ENCODE measurements at regions not wholly inside any gene's neighbourhood (a gene's known extent, or its start where the extent isn't known, plus 50 kb on each side); places are given as distances from the start of the nearest gene placed in this dataset.

DNA sequence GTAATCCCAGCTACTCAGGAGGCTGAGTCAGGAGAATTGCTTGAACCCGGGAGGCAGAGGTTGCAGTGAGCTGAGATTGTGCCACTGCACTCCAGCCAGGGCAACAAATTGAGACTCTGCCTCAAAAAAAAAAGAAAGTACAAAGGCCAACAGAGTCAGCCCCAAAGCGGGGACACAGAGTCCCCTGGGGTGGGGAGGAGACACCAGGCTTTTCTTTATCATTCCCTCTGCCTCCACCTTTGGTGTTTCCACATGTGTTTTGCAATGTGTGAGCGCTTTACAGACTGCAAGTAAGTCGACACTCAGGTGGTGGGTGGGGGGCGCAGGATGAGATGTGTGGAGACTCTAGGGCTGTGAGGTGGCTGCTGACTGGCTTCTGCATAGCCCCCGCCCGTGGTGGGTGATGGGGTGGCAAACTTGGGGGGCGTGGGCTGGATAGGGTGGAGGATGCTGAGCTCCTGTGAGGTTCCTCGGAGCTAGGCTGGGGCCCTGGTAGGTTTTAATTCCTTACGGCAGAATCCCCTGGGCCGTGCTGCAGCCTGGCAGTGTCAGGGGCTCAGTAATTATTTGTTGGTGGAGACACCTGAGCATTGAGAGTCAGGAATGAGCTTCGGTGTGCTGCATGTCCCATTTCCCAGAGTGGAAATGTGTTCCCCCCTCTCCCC, 177.2 kb downstream of the CTTN start:
- DNase-seq = no peak

DNA sequence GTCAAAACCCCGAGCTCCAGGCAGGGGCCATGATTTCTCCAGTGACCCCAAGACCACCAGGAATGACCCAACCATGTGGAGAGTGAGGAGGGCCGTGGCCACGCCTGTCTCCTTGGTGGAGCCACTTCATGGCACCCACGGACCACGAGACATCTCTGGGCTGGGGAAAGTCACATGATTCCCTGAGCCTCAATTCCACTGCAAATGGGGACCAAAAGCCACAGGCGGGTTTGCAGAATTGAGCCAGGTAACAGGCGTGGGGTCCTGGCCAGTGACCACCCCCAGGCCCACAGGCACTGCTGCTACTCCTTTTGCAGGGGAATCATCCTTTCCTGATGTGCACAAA, 178.9 kb downstream of the CTTN start:
- no peak for DNase-seq

DNA sequence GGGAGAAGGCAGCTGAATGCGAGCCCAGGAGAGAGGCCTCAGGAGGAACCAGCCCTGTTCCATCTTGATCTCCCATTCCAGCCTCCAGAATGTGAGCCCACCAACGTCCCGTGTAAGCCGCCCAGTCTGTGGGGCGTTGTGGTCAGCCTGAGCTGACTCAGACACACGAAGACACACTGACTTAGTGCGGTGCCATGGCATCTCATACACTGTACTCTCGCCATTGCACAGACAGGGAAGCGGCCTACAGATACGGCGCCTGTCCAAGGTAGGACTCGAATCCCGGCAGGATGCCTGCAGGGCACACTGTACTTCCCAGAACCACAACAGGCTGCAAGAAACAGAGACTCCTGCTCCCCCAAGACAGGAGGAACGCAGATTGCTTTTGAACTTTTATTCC, 179.6 kb downstream of the CTTN start:
- no peak for DNase-seq

DNA sequence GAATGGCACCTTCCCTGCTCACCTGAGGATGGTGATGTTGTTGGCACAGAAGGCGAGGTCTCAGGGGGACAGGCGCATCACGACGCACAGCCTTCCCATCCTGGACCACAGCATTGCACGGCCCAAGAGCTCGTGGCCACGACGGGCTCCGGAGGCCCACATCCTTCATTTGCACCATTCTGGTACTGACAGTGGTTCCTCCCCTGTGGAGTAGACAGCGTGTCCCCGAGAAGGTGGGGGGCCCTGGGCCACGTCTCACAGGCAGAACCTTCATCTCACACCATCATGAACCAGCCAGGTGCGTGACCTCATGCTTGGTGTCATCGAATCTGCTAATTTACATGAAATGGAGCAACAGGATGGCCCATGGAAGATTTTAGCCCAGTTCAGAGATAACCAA, 180.0 kb downstream of the CTTN start:
- DNase-seq = no peak

DNA sequence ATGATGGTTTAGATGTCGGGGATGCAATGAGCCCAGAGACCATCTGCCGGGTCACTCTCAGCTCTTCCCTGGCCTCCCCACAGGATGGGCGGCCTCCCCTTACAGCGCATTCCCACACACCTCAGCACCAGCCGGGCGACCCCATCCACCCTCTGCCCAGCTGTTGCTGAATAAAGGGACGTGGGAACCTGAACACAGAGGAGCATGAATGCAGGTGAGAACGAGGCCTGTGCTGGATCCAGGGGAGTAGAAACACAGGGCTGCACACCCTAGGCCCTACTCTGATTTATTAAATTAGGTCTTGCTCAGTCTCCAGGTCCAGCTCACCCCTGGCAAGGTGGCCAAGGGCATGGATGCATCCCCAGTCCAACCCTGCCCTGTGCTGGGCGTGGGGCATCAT, 180.5 kb downstream of the CTTN start:
- DNase-seq = no peak

DNA sequence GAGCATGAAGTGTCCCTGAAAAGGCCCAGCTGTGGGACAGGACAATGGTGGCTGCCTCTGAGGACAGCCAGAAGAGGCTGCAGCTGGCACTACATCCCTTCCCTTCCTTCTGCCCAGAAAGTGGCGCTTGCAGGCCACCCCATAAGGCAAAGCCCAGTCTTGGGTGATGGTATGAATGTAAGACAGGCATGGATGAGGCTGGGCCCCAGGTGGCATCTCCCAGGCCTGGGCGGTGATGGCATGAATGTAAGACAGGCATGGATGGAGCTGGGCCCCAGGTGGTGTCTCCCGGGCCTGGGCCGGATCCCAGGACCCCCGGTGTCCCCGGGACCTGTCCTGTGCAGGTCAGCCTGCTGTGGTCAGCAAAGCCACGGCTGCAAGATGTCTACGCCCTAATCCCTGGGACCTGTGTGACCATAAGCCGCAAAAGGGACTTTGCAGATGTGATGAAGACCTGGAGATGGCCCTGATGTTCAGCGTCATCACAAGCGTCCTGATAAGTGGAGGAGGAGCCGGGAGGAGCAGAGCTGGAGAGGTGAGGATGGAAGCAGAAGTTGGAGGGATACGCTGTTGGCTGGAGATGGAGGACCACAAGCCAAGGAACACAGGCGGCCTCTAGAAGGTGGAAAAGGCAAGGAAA, 181.1 kb downstream of the CTTN start:
- no peak for DNase-seq

DNA sequence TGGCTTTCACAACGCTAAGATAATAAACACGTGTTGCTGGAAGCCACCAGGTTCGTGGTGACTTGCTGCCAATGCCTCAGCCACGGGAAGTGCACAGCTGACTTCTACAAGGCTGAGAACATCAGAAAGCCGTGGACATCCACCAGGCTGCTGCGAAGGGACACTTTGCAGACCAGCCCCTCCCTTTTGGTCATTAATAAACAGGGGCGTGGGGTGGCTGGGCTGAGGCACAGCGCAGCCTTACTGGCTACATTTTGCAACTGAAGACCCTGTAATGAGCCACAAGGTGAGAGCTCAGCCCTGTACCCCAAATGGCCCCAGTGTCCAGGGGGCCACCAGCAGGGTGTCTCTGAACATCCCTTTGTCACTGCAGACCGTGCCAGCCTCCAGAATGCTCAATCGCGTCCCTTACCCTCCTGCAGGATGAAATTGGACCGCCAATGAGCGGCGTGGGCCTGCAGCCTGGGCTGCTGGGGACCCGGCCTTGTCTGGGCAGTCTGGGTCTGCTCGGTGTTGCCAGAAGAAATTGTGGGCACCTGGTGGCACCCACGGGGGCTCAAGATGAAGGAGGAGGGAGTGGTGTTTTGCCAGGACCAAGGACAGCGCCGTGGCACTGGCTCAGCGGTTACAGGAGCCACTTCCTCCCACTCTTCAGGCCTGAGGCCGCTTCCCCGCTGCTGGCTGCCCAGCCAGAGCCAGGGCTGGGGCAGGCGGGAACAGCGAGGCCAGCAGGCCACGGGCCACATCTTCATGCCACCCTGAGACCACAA, 181.9 kb downstream of the CTTN start:
- DNase-seq = no peak

DNA sequence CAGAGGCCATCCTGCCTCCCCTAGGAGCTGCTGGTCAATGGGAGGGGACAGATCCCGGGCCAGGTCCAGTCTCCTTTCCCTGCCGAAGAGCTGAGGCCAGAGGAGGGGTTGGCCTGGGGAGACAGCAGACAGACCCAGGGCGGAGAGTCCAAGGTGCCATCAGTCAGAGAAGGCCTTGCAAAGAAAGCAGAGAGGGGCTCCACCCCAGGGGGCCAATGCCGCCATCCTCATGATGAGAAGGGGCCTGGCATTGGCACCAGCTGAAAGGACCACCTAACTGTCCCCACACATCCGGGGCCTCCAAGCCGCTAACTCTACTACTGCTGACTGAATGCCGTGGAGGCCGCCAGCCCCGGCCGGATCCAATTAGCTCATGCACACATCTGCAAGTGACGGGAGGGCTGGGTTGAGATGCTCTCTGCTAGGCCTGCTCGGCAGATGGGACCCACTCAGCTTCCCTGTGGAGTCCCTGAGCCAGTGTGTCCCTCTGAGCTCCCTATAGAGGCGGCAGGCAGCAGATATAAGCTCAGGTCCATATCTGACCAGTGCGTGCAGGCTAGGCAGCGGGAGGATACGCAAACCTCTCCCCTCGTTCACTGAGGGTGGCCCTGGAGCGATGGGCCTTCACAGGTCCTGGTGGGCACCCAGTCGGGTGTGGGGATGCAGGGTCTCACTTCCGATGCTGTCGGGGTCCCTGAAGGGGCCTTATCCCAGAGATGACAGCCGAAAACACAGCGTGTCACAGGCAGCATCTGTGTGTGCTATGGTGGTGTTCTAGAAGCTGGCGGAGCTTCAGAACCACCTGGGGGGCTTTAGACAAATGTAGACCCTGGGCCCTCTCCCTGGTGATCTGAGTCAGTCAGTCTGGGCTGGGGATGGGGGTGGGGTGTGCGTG, 183.9 kb downstream of the CTTN start:
- no peak for DNase-seq

DNA sequence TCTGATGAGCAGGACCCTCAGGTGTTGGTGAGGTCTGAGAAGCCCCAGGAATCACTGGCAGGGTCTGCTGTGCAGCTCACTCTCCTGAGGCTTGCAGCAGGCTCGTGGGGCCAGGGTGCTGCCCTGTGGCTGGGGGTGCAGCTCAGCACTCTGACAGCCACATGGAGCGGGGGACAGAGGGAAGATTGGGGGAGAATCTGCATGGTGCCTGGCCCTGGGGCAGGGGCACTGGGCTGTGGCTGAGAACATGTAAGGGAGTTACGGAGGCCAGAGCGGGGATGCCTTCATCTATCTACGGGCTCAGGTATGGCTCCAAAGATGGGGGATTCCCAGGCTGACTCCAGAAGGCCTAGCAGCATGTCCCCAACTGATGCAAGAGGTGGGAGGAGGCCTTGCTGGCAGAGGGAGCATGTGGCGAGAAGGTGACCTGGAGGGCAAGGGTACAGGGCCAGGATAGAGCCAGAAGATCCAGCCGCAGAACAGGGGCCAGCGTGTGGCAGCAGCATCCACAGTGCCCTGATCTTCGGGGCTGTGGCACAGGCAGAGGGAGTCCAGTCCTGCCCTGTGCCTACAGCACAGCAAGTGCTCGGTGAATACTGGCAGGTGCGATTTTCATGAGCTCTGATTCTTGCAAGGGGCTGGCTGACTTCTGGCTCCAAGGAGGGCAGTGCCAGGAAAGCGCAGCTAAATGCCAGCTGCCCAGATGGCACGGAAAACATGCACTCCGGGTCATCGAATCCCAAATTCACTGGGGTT, 184.7 kb downstream of the CTTN start:
- no peak for DNase-seq

DNA sequence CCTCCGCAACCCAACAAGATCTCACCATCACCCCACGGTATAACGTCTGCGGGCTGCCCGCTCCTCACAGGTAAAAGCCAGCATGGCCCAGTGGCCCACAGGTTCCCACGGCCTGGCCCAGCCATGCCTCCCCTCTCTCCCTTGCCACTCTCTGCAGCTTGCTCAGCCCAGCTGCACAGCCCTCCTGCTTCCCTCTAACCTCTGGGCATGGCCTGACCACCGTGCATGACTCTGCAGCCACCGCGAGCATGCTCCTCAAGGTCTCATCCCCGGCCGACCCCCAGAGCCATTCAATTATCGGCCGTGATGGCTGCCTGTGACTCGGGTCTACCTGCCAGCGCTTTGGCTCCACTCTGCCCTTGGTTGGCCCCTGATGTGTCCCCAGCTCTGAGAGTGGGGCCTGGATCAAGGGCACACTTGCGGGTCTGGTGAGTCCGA, 185.5 kb downstream of the CTTN start:
- no peak for DNase-seq

DNA sequence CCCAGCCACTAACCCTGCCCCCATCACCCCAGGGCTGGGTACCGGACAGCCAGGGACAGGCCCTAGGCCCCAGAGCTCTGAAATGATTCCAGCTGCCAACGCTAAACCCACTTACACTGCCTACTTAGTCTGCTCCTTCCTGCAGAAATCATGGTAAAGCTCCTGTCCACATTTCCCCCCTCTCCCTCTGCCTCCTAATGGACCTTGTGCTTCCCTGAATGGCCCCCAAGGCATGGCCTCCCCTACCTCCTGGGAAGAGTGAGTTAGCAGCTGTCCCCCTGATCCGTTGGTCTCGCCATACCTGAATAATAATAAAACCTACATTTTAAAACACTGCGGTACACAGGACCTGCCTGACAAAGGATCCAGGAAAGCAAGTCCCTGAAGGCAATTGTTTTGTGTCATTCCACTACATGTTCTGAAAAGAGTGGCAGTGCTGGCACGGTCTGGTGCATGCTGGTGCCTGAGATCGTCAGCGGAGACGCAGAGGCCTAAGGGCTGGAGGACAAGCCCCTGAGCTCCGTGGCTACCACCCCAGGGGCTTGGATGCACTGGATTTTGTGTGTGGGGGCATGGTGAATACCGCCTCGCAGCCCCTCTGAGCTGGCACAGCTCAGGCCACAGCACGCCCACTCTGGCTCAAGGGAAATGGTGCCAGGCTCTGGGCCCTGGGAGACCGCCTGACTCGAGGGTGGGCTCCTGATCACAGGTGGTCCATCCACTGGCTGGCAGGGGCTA, 186.3 kb downstream of the CTTN start:
- no peak for DNase-seq

DNA sequence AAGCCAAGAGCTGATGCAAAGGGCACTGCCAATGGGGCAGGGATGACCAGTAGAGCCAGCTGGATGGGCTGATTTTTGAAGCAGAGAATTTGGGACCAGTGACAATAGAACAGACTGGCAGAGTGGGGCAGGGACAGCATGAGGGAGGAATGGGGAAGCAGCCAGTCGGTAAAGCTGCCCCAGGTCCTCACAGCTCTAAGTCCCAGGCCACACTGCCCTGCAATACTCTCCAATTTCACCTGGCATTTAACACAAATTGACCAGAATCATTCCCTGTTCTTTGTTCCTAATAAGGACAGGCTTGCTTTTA, 186.9 kb downstream of the CTTN start:
- no peak for DNase-seq

DNA sequence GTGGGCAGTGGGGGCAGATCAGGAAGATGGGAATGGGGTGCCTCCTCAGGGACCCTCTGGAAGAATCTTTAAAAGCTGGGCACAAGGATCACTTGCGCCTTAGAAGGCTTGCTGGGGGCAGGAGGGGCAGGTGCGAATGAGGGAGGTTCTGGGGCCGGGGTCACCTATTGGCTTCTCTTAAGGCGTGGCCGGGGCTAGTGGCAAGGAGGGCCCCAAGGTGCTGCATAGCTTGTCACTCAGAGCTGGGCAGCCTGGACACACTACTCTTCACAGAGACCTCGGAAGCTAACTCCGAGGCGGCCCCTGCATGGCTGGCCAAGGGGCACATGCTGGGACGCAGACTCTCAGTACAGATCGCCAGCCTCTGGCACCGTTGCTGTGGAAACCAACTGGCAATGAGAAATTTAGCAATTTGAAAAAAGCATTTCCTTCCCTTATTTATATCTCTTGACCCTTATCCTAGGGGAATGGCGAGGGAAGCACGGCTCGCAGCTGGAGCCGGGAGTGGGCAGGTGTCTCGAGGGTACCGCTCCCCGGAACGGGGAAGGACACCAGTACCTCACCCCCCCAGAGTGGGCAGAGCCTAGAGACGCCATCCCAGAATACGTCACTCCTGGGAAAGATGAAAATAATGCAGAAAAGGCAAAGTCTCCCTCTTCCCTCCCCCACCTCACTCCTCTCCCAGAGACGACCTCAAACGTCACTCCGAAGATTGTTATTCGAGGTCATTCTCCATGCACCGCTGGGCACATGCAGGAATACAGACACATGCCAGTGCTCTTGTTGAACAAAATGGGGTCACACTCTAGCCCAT, 188.1 kb downstream of the CTTN start:
- DNase-seq = no peak

DNA sequence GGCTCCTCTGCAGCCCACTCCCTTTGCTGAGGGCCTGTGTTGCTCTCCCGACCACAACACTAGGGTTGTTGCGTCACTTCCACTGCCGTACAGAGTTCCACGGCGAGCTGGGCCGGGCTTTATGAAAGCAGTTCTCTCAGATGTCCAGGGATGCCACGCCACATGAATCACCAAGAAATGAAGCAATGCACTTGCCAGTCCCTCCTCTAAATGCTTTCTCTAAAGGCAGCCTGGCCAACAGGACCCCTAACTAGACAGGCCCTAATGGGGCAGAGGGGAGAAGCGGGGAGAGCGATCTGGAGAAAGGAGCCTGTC, 188.7 kb downstream of the CTTN start:
- DNase-seq = no peak

DNA sequence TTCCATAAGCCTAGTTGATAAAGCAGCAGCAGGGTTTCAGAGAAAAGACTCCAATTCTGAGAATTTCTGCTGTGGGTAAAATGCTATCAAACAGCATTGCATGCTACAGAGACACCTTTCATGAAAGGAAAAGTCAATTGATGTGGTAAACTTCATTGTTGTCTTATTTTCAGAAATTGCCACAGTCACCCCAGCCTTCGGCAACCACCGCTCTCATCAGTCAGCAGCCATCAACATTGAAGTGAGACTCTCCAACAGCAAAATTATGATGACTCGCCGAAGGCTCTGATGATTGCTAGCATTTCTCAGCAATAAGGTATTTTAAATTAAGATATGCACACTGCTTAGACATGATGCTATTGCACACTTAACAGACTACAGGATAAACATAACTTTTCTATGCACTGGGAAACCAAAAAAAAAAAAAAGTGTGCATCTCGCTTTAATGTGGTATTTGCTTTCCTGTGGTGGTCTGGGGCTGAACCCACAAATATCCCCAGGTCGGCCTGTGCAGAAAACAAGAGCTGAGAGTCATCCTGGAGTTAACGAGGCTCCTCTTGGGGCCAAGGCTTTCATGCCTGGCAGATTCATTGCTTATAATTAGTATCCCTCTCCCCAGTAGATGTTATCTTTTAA, 192.1 kb downstream of the CTTN start:
- DNase-seq = no peak

DNA sequence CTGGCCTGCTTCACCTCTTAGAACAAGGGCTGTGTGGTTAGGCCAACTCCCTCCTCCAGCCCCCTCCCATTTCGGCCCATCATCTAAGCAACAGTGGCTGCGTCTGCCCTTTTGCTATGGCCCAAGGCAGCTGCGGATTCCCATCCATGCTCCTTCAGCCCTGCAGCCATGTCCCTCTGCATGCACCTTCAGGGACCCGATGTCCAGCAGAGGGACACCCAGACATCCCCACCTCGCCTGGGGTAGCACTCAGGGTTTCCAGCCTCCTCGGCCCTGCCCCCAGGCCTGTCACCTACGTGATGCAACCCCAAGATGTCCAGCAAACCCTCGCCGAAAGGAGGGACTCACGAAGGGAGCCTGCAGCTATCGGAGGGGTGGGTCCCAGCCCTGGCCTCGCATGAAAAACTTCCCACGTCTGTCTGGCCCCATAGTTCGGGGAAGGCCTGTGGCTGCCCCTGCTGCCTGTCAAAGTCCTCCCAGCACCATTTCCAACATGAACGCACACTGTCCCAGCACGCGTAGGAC, 194.4 kb downstream of the CTTN start:
- no peak for DNase-seq

DNA sequence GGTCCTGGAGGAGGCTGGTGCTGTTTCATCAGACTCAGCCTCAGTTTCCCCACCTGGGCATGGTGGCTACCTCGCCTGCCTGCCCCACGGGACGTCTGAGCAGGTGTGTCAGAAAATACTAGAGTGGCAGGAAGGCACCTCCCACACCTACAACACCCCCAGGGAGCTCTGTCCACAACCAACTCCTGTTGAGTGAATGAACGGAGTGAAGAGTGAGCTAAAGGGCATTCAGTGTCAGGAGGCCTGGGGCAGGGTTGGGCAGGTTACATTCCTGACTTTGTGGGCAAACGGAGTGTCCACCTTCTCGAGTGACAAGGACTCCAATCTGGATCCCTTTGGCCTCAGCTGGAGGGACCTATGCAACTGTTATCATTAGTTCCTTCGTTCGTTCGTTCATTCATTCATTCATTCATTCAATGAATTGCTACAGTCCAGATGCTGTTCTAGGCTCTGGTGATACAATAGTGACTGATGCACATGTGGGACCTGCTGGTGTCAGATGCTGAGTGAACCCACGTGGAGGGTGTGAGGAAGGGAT, 195.2 kb downstream of the CTTN start:
- no peak for DNase-seq

DNA sequence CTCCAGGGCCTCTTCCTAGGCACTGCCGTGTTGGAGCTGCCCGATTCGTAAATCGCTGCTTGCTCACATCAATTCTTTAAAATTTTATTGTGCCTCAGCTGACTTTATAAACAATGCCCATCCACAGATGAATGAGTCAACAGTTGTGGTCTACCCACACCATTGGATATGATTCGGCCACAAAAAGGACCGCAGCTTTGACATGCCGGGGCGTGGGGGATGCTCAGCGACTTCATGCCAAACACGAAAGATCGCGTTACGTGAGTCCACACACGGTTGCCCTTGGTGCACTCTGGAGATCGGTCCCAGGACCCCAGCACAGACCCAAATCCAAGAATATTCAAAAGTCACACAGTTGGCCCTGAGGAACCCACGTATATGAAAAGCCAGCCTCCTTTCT, 195.7 kb downstream of the CTTN start:
- no peak for DNase-seq

DNA sequence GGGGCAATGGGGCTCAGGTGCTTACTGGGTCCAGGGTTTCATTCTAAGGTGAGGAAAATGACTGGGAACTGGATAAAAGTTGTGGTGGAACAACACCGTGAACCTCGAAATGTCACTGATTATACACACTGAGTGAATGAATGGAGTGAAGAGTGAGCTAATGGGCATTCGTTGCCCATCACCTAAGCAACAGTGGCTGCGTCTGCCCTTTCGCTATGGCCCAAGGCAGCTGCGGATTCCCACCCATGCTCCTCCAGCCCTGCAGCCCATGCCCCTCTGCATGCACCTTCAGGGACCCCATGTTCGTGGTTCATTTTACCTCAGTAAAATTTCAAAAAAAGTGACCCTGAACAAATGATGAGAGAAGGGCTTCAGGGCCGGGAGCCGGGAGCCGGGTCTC, 196.3 kb downstream of the CTTN start:
- DNase-seq = no peak

DNA sequence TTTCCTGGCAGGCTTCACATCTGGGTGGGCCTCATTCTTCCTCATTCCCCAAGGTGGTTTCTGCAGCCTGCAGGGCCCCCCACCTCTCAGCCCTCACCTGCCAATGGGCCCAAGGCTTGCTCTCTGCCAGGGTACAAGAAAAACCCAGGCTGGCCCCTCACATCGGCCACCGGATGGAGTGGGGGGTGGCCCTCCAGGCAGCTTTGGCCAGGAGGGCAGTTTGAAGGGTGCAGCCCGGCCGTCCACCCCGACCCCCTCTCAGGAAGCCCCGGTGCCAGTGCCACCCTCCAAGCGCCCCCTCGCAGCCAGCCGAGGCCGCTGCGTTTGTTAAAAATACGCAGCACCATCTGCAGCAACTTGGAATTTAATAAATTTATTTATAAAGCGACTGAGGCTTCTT, 196.7 kb downstream of the CTTN start:
- no peak for DNase-seq

Measured in stimulated activated CD4-positive, alpha-beta T cell treated with anti-CD3 and anti-CD28 coated beads, Interleukin-2, amount 100 ng/mL, for 48 hours (primary cell).